HCT116 (cell line): ENCODE measurements at regions not wholly inside any gene's neighbourhood (a gene's known extent, or its start where the extent isn't known, plus 50 kb on each side); places are given as distances from the start of the nearest gene placed in this dataset.

ENCODE experiments used
- ATAC-seq: fragments of 200-7000 bp; cut with Tn5 transposase; 2 replicates; pipeline ENCODE4 v1.9.1; 2020; ENCODE audit warnings: mild to moderate bottlenecking, moderate library complexity
- BruUV-seq: library from RNA; stranded (reverse); fragments of 400-500 nt; replicated peaks from 2 replicates; lab custom pipeline; 2021; lab: Mats Ljungman, UMichigan
- CTCF ChIA-PET: fragments of 300-600 bp; sonication (Branson Sonifier 250); formaldehyde crosslinking; loops from one replicate; lab custom pipeline; 2021; ENCODE audit warnings: antibody characterized with exemption; lab: Charles Lee
- POLR2A ChIA-PET: fragments of 300-600, 350-600 bp; sonication (Branson Sonifier 250); formaldehyde crosslinking; loops from one replicate; lab custom pipeline; 2021; ENCODE audit warnings: antibody characterized with exemption; lab: Charles Lee
- RAD21 ChIA-PET, 2 experiments: fragments of 300-600 bp; sonication (Branson Sonifier 250); formaldehyde crosslinking; loops; one replicate each; lab custom pipeline; 2023; ENCODE audit warnings: low total read pairs in 2 of 2; ENCODE audit not compliant: uncharacterized antibody in 2 of 2, unreplicated experiment in 2 of 2, low non-redundant PET in 1 of 2; lab: Charles Lee
- DNase-seq: peaks from one replicate; pipeline ENCODE4 v3.0.0-alpha.2; 2010; ENCODE audit warnings: low read depth, low spot score
- H2AFZ ChIP-seq: fragments of 200-600 bp; shearing (Covaris generic), sonication (generic); 2 replicates; pipeline ENCODE4 v1.6.1; 2017; ENCODE audit warnings: low read depth, mixed run types, mixed read lengths, antibody characterized with exemption, low read length; ENCODE audit not compliant: poor library complexity, severe bottlenecking
- H3K27ac ChIP-seq: 2 replicates; pipeline ENCODE4 v1.5.1; 2012; ENCODE audit warnings: low read depth, low read length
- H3K27me3 ChIP-seq: fragments of 200-600 bp; sonication (generic); 2 replicates; pipeline ENCODE4 v1.6.1; 2016; ENCODE audit warnings: mixed run types, low read length, mixed read lengths; ENCODE audit not compliant: insufficient read depth
- H3K36me3 ChIP-seq, 2 experiments: fragments of 200-500 bp in 1 of 2; fragments of 200-600 bp in 1 of 2; sonication (Bioruptor generic) in 1 of 2; sonication (generic) in 1 of 2; 2 replicates each; pipeline versions ENCODE4 v1.5.1 to v1.6.1; 2014 to 2016; ENCODE audit warnings: low read length in 2 of 2, inconsistent platforms in 1 of 2, mixed read lengths in 1 of 2, mixed run types in 1 of 2; ENCODE audit not compliant: insufficient read depth in 2 of 2, control insufficient read depth in 1 of 2
- H3K4me1 ChIP-seq, 2 experiments: fragments of 200-600 bp in 1 of 2; sonication (generic) in 1 of 2; 2 replicates each; pipeline versions ENCODE4 v1.5.1 to v1.6.1; 2012 to 2017; ENCODE audit warnings: low read length in 2 of 2, inconsistent platforms in 1 of 2, mild to moderate bottlenecking in 1 of 2, mixed read lengths in 1 of 2, mixed run types in 1 of 2, moderate library complexity in 1 of 2; ENCODE audit not compliant: insufficient read depth in 2 of 2, control insufficient read depth in 1 of 2
- H3K4me2 ChIP-seq: fragments of 200-600 bp; sonication (generic); 2 replicates; pipeline ENCODE4 v1.6.1; 2017; ENCODE audit warnings: mixed run types, low read length, mixed read lengths
- H3K4me3 ChIP-seq, 2 experiments: fragments of 200-600 bp in 1 of 2; sonication (generic) in 1 of 2; replicated peaks in 1 of 2; 2 replicates each; pipeline ENCODE4 v1.5.1; 2011 to 2016; ENCODE audit warnings: low read length in 2 of 2, control low read depth in 1 of 2, low read depth in 1 of 2, mild to moderate bottlenecking in 1 of 2, mixed read lengths in 1 of 2, mixed run types in 1 of 2
- H3K79me2 ChIP-seq: fragments of 200-600 bp; sonication (generic); 2 replicates; pipeline ENCODE4 v1.6.1; 2017; ENCODE audit warnings: mild to moderate bottlenecking, mixed run types, low read length, moderate library complexity, mixed read lengths; ENCODE audit not compliant: insufficient read depth
- H3K9ac ChIP-seq: fragments of 200-600 bp; sonication (generic); 2 replicates; pipeline ENCODE4 v1.6.1; 2016; ENCODE audit warnings: low read length, mixed read lengths
- H3K9me2 ChIP-seq: fragments of 200-600 bp; sonication (generic), shearing (Covaris generic); 2 replicates; pipeline ENCODE4 v1.6.1; 2017; ENCODE audit warnings: mixed run types, mild to moderate bottlenecking, moderate library complexity; ENCODE audit not compliant: insufficient read depth
- H3K9me3 ChIP-seq, 2 experiments: fragments of 200-500 bp in 1 of 2; fragments of 200-600 bp in 1 of 2; sonication (Bioruptor generic) in 1 of 2; sonication (generic) in 1 of 2; 2 replicates each; pipeline ENCODE4 v1.6.1; 2014 to 2017; ENCODE audit warnings: low read length in 2 of 2, mixed read lengths in 2 of 2, inconsistent platforms in 1 of 2, low read depth in 1 of 2, mild to moderate bottlenecking in 1 of 2, mixed run types in 1 of 2, moderate library complexity in 1 of 2; ENCODE audit not compliant: control insufficient read depth in 1 of 2, insufficient read depth in 1 of 2
- H4K20me1 ChIP-seq: fragments of 200-600 bp; sonication (generic), shearing (Covaris generic); 2 replicates; pipeline ENCODE4 v1.6.1; 2017; ENCODE audit warnings: mixed run types, mild to moderate bottlenecking, moderate library complexity; ENCODE audit not compliant: insufficient read depth
- CBX3 ChIP-seq: IDR thresholded peaks from 2 replicates; pipeline ENCODE4 v1.6.1; 2012; ENCODE audit warnings: low read depth
- CTCF ChIP-seq, 3 experiments: fragments of 200-600 bp in 1 of 3; sonication (generic) in 1 of 3; IDR thresholded peaks in 2 of 3; conservative IDR thresholded peaks in 1 of 3; 2 replicates each; pipeline ENCODE4 v1.5.1; 2012 to 2017; ENCODE audit warnings: low read depth in 2 of 3, low read length in 2 of 3, antibody characterized with exemption in 1 of 3, borderline replicate concordance in 1 of 3, control low read depth in 1 of 3, mild to moderate bottlenecking in 1 of 3, mixed read lengths in 1 of 3, mixed run types in 1 of 3, moderate library complexity in 1 of 3; ENCODE audit not compliant: insufficient read depth in 1 of 3
- EGR1 ChIP-seq: IDR thresholded peaks from 2 replicates; pipeline ENCODE4 v1.6.1; 2012; ENCODE audit warnings: low read depth
- ELF1 ChIP-seq: IDR thresholded peaks from 2 replicates; pipeline ENCODE4 v1.6.1; 2012; ENCODE audit warnings: low read depth, borderline replicate concordance
- EZH2 ChIP-seq: fragments of 200-600 bp; sonication (generic); IDR thresholded peaks from 2 replicates; pipeline ENCODE4 v1.6.1; 2017; ENCODE audit warnings: antibody characterized with exemption, mixed run types
- EZH2phosphoT487 ChIP-seq: fragments of 200-600 bp; IDR thresholded peaks from 2 replicates; pipeline ENCODE4 v1.6.1; 2018; ENCODE audit warnings: antibody characterized with exemption, borderline replicate concordance
- FOSL1 ChIP-seq: IDR thresholded peaks from 2 replicates; pipeline ENCODE4 v1.6.1; 2012; ENCODE audit warnings: low read depth
- JUND ChIP-seq: IDR thresholded peaks from 2 replicates; pipeline ENCODE4 v1.6.1; 2012
- POLR2A ChIP-seq: IDR thresholded peaks from 2 replicates; pipeline ENCODE4 v1.7.0; 2011; ENCODE audit warnings: borderline replicate concordance; ENCODE audit not compliant: insufficient read depth, insufficient read length; ENCODE audit errors: extremely low read depth
- POLR2AphosphoS5 ChIP-seq: IDR thresholded peaks from 2 replicates; pipeline ENCODE4 v1.6.1; 2011; ENCODE audit warnings: mild to moderate bottlenecking, low read depth, low read length, moderate library complexity
- RAD21 ChIP-seq: IDR thresholded peaks from 2 replicates; pipeline ENCODE4 v1.6.1; 2012; ENCODE audit warnings: low read depth, mild to moderate bottlenecking
- REST ChIP-seq: IDR thresholded peaks from 2 replicates; pipeline ENCODE4 v1.6.1; 2012; ENCODE audit warnings: low read depth
- SIN3A ChIP-seq: IDR thresholded peaks from 2 replicates; pipeline ENCODE4 v1.6.1; 2012; ENCODE audit warnings: low read depth
- SP1 ChIP-seq: IDR thresholded peaks from 2 replicates; pipeline ENCODE4 v1.6.1; 2012; ENCODE audit warnings: low read depth
- TCF7L2 ChIP-seq: IDR thresholded peaks from 2 replicates; pipeline ENCODE4 v1.7.0; 2011; ENCODE audit warnings: borderline replicate concordance, inconsistent platforms; ENCODE audit not compliant: insufficient read depth, insufficient read length; ENCODE audit errors: extremely low read depth
- YY1 ChIP-seq: IDR thresholded peaks from 2 replicates; pipeline ENCODE4 v1.6.1; 2011; ENCODE audit warnings: low read length, low read depth, moderate library complexity, mild to moderate bottlenecking; ENCODE audit not compliant: insufficient replicate concordance; ENCODE audit errors: extremely low read depth
- ZFX ChIP-seq: fragments of 450-650 bp; IDR thresholded peaks from 2 replicates; pipeline ENCODE4 v1.6.1; 2017
- ZNF274 ChIP-seq: fragments of 200-500 bp; sonication (Bioruptor generic); IDR thresholded peaks from 2 replicates; pipeline ENCODE4 v1.6.1; 2014; ENCODE audit warnings: mild to moderate bottlenecking, low read depth, low read length, inconsistent platforms
- intact Hi-C: fragments of 100-400 bp; cut with micrococcal nuclease; formaldehyde crosslinking; loops from 2 replicates; pipeline ENCODE4 v1.10.0; 2022
- TF ChIP-seq, protein P1 (sequence below): IDR thresholded peaks from 2 replicates; pipeline ENCODE4 v1.6.1; 2012
- TF ChIP-seq, protein P2 (sequence below): IDR thresholded peaks from 2 replicates; pipeline ENCODE4 v1.6.1; 2012

- no peak overlapping the region for H3K27ac ChIP-seq
- no peaks in the 10 kb centered on the region for H3K27me3 ChIP-seq
- no peak for TF ChIP-seq EZH2phosphoT487
- no peak for TF ChIP-seq ZFX
- no peak for TF ChIP-seq CBX3
- no peak for TF ChIP-seq POLR2A
- no peak for TF ChIP-seq ELF1
- TF ChIP-seq CTCF (IDR thresholded peaks at IDR 0.05 in 2 of 3, conservative IDR thresholded peaks at IDR 0.05 in 1 of 3; ENCODE audit: borderline replicate concordance in 1 of 3, insufficient read depth in 1 of 3, low read depth in 2 of 3, low read length in 2 of 3): no peak
- no peak for TF ChIP-seq RAD21
- TF ChIP-seq, protein P1, sequence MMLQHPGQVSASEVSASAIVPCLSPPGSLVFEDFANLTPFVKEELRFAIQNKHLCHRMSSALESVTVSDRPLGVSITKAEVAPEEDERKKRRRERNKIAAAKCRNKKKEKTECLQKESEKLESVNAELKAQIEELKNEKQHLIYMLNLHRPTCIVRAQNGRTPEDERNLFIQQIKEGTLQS: no peak
- no peak for TF ChIP-seq SP1
- TF ChIP-seq YY1: no peak
- TF ChIP-seq SIN3A: no peak
- TF ChIP-seq REST: no peak
- no peak for TF ChIP-seq ZNF274
- TF ChIP-seq, protein P2, sequence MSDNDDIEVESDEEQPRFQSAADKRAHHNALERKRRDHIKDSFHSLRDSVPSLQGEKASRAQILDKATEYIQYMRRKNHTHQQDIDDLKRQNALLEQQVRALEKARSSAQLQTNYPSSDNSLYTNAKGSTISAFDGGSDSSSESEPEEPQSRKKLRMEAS: no peak
- TF ChIP-seq JUND: no peak
- no peak for TF ChIP-seq FOSL1
- no peak for TF ChIP-seq EZH2
- no peak for TF ChIP-seq TCF7L2
- no peak for TF ChIP-seq POLR2AphosphoS5
- TF ChIP-seq EGR1: no peak
- no peak overlapping the region for H3K9ac ChIP-seq
- BruUV-seq: no TSS peak
- ChIA-PET RAD21 (no interaction called here), POLR2A (no interaction called here), CTCF (no interaction called here)
- peaks cover 6 to 18% of the 10 kb centered on the region in 2 experiments; a peak in 3 of 4 replicates for H3K9me3 ChIP-seq
- H3K4me2 ChIP-seq: no peak overlapping the region
- ATAC-seq: no peak
- intact Hi-C loops: no loop called here
- no peaks in the 10 kb centered on the region for H3K79me2 ChIP-seq
- DNase-seq: no peak
- H3K4me3 ChIP-seq: no peak overlapping the region
- no peaks in the 10 kb centered on the region for H3K9me2 ChIP-seq
- H2AFZ ChIP-seq: no peak overlapping the region
- H3K4me1 ChIP-seq: no peaks in the 10 kb centered on the region
- H3K36me3 ChIP-seq: no peaks in the 10 kb centered on the region
- no peaks in the 10 kb centered on the region for H4K20me1 ChIP-seq
Measured at GRCh38 chr18:41693008-41693407, 262.0 kb upstream of the PIK3C3 start.
